NCI-H2196 treated with DMSO at 0.1 percent for 48 hours (cell line): ENCODE measurements at regions not wholly inside any gene's neighbourhood (a gene's known extent, or its start where the extent isn't known, plus 50 kb on each side); places are given as distances from the start of the nearest gene placed in this dataset.

Source experiments
- DNase-seq: peaks from one replicate; lab custom pipeline; 2025; ENCODE audit not compliant: unreplicated experiment; lab: John Stamatoyannopoulos, UW

- no peak for DNase-seq
Measured at GRCh38 chr5:4758550-4758949, 381.6 kb upstream of the ADAMTS16 start.

- no peak for DNase-seq
Measured at GRCh38 chr5:4758996-4759395, 381.1 kb upstream of the ADAMTS16 start.

GRCh38 chr5:4762316-4762715, 377.8 kb upstream of the ADAMTS16 start:
- no peak for DNase-seq

- no peak for DNase-seq
Measured at GRCh38 chr5:4765411-4765810, 374.7 kb upstream of the ADAMTS16 start.

- DNase-seq, result no peak
Measured at GRCh38 chr5:4766101-4766500, 374.0 kb upstream of the ADAMTS16 start.

GRCh38 chr5:4772591-4772990, 367.5 kb upstream of the ADAMTS16 start:
- DNase-seq, result no peak

GRCh38 chr5:4773827-4774317, 366.3 kb upstream of the ADAMTS16 start:
- no peak for DNase-seq

GRCh38 chr5:4777435-4777834, 362.7 kb upstream of the ADAMTS16 start:
- no peak for DNase-seq

- no peak for DNase-seq
Measured at GRCh38 chr5:4780633-4781032, 359.5 kb upstream of the ADAMTS16 start.

GRCh38 chr5:4781299-4781698, 358.8 kb upstream of the ADAMTS16 start:
- DNase-seq, result no peak

- no peak for DNase-seq
Measured at GRCh38 chr5:4785971-4786370, 354.2 kb upstream of the ADAMTS16 start.

GRCh38 chr5:4797445-4797844, 342.7 kb upstream of the ADAMTS16 start:
- no peak for DNase-seq

- no peak for DNase-seq
Measured at GRCh38 chr5:4802044-4802443, 338.1 kb upstream of the ADAMTS16 start.

GRCh38 chr5:4804691-4805360, 335.3 kb upstream of the ADAMTS16 start:
- no peak for DNase-seq

GRCh38 chr5:4815002-4815401, 325.1 kb upstream of the ADAMTS16 start:
- no peak for DNase-seq

GRCh38 chr5:4817767-4818166, 322.4 kb upstream of the ADAMTS16 start:
- DNase-seq, result no peak

GRCh38 chr5:4831325-4831724, 308.8 kb upstream of the ADAMTS16 start:
- no peak for DNase-seq

- no peak for DNase-seq
Measured at GRCh38 chr5:4832471-4832870, 307.7 kb upstream of the ADAMTS16 start.

- no peak for DNase-seq
Measured at GRCh38 chr5:4833104-4833738, 306.9 kb upstream of the ADAMTS16 start.

- no peak for DNase-seq
Measured at GRCh38 chr5:4837489-4838058, 302.6 kb upstream of the ADAMTS16 start.

GRCh38 chr5:4845221-4845620, 294.9 kb upstream of the ADAMTS16 start:
- DNase-seq, result no peak

- no peak for DNase-seq
Measured at GRCh38 chr5:4847766-4848165, 292.4 kb upstream of the ADAMTS16 start.
